ENCODE measurements at regions not wholly inside any gene's neighbourhood (a gene's known extent, or its start where the extent isn't known, plus 50 kb on each side); places are given as distances from the start of the nearest gene placed in this dataset.
A peak's percentile ranks its signal among the peaks of the same experiment; 100 is the strongest.

GRCh38 chr7:117929237-117929636, 56.0 kb upstream of the CTTNBP2 start:
- no peak for TF ChIP-seq CTCF (conservative IDR thresholded peaks at IDR 0.05; ENCODE audit: low read length)
- DNase-seq (ENCODE audit: low read depth) = no peak
- H3K4me3 ChIP-seq (ENCODE audit: low read length) = no peak overlapping the region

- DNase-seq (ENCODE audit: low read depth) = no peak
- H3K4me3 ChIP-seq (ENCODE audit: low read length) = no peak overlapping the region
- no peak for TF ChIP-seq CTCF (conservative IDR thresholded peaks at IDR 0.05; ENCODE audit: low read length)
Observed at GRCh38 chr7:117931314-117931713, 58.1 kb upstream of the CTTNBP2 start.

DNA sequence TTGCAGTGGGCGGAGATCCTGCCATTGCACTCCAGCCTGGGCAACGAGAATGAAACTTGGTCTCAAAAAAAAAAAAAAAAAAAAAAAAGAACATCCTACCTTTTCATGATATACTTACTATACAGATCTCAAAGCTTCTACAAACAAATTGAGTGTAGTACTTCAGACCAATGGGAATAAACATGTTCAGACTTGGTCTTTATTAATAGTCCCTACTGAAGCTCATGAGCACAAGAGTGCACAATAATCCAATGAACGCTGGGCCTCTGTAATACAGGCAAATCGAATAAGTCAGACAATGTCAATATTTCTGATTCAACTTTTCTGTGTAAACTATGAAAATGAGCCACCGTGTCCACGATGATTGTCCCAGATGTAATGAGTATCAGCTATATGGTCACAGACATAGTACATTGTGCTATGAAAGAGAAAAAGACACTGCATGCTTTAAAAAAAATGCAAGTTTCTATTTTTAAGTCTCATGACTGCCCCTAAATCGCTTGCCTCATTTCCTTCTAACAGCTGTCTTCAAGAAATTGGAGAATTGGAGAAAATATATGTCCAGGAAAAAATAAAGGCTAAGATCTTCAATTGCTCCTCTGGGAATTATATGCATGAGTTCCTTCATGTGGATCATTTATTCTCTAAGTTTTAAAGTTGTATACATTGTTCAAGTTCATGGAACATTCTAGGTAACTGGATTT, 64.0 kb upstream of the CTTNBP2 start:
- no peak for DNase-seq (ENCODE audit: low read depth)

DNA sequence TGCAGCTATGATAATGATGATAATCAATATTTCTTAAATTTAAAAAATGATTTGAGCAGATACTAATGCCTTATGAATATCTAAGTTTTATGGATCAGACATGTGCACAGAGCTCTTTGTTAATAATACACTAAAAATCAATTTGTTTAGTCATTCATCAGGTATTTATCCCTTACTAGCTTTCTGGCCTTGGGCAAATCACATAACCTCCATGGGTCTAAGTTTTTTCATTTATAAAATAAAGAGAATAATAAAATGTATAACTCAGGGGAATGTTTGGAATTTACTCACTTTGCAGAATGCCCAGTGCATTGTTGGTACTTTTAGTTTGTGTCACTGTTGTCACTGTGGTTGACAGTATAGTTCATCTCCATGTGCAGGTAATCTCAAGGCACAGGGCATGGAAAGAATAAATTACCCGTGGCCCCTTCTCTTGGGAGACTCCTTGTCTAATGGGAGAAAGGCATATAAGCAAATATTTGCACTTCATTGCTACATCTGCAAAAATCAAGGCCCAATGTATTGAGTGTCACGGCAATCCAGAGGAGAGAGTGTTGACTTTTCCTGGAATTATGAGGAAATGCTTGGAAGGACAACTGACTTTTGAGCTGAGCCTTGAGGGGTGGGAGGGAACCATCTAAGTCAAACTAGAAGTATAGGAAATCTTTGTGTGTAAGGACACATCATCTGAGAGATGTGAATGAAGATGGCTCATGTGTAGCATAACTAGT, 64.7 kb upstream of the CTTNBP2 start:
- H3K4me3 ChIP-seq (ENCODE audit: low read length) = no peak overlapping the region
- DNase-seq (ENCODE audit: low read depth) = no peak
- no peak for TF ChIP-seq CTCF (conservative IDR thresholded peaks at IDR 0.05; ENCODE audit: low read length)

More for the DNA sequence above, 64.0 kb upstream of the CTTNBP2 start:
- no peak for TF ChIP-seq CTCF (conservative IDR thresholded peaks at IDR 0.05; ENCODE audit: low read length)
- no peak overlapping the region for H3K4me3 ChIP-seq (ENCODE audit: low read length)

- peak; percentile 2 for DNase-seq (ENCODE audit: low read depth)
- no peak for TF ChIP-seq CTCF (conservative IDR thresholded peaks at IDR 0.05; ENCODE audit: low read length)
- no peak overlapping the region for H3K4me3 ChIP-seq (ENCODE audit: low read length)
Observed at GRCh38 chr7:117941138-117941810, 68.0 kb upstream of the CTTNBP2 start.

GRCh38 chr7:117942780-117943179, 69.5 kb upstream of the CTTNBP2 start:
- no peak overlapping the region for H3K4me3 ChIP-seq (ENCODE audit: low read length)
- TF ChIP-seq CTCF (conservative IDR thresholded peaks at IDR 0.05; ENCODE audit: low read length) = no peak
- DNase-seq (ENCODE audit: low read depth) = no peak
